ENCODE measurements at regions not wholly inside any gene's neighbourhood (a gene's known extent, or its start where the extent isn't known, plus 50 kb on each side); places are given as distances from the start of the nearest gene placed in this dataset.

- Histone ChIP-seq H4K20me1 (ENCODE audit: control insufficient read depth, extremely low read depth, insufficient read depth, low read length) (no peaks in the 10 kb centered on the region), H3K4me2 (ENCODE audit: control insufficient read depth, extremely low read depth, insufficient read depth, low read depth, low read length) (peak overlapping the region; percentile 59), H3K9me1 (ENCODE audit: control insufficient read depth, extremely low read depth, insufficient read depth, low read length) (no peaks in the 10 kb centered on the region), H3K9me3 (ENCODE audit: control insufficient read depth, low read depth, low read length) (no peaks in the 10 kb centered on the region), H3K79me2 (ENCODE audit: control insufficient read depth, insufficient read depth, low read length) (no peaks in the 10 kb centered on the region), H2AFZ (ENCODE audit: control insufficient read depth, low read length) (peak overlapping the region; percentile 41), H3K4me1 (ENCODE audit: control insufficient read depth, extremely low read depth, insufficient read depth, low read length) (peaks cover 26% of the 10 kb centered on the region), H3K9ac (ENCODE audit: control insufficient read depth, extremely low read depth, insufficient read depth, low read length) (no peak overlapping the region), H3K27me3 (ENCODE audit: control insufficient read depth, extremely low read depth, insufficient read depth, low read length) (no peaks in the 10 kb centered on the region), H3K27ac (ENCODE audit: control insufficient read depth, insufficient read depth, low read length) (peak overlapping the region; percentile 66), H3K36me3 (ENCODE audit: control insufficient read depth in 2 of 2, extremely low read depth in 1 of 2, insufficient read depth in 2 of 2, low read length in 2 of 2) (no peaks in the 10 kb centered on the region), H3K4me3 (ENCODE audit: control insufficient read depth in 2 of 3, extremely low read depth in 1 of 3, insufficient read depth in 2 of 3, low read depth in 1 of 3, low read length in 3 of 3) (no peak overlapping the region)
- FAIRE-seq (peak; percentile 61), DNase-seq (ENCODE audit: low read depth, low spot score) (peak; percentile 60)
- no peak for TF ChIP-seq EZH2 (IDR thresholded peaks at IDR 0.05; ENCODE audit: low read length)
- TF ChIP-seq CTCF (optimal IDR thresholded peaks at IDR 0.05 in 1 of 3, IDR thresholded peaks at IDR 0.05 in 1 of 3, conservative IDR thresholded peaks at IDR 0.05 in 1 of 3; ENCODE audit: extremely low read depth in 1 of 3, insufficient read depth in 2 of 3, low read length in 3 of 3), result no peak
- dilution Hi-C loops (cut with MboI; ENCODE audit: extremely low pct_ligation_motif_present, low sequenced_read_pairs), result no loop called here
Observed at GRCh38 chr18:28794459-28795245, 617.7 kb upstream of the CDH2 start.

- Histone ChIP-seq H3K79me2 (ENCODE audit: control insufficient read depth, insufficient read depth, low read length) (no peaks in the 10 kb centered on the region), H3K9me1 (ENCODE audit: control insufficient read depth, extremely low read depth, insufficient read depth, low read length) (no peaks in the 10 kb centered on the region), H3K9me3 (ENCODE audit: control insufficient read depth, low read depth, low read length) (no peaks in the 10 kb centered on the region), H2AFZ (ENCODE audit: control insufficient read depth, low read length) (no peak overlapping the region), H3K9ac (ENCODE audit: control insufficient read depth, extremely low read depth, insufficient read depth, low read length) (no peak overlapping the region), H3K36me3 (ENCODE audit: control insufficient read depth in 2 of 2, extremely low read depth in 1 of 2, insufficient read depth in 2 of 2, low read length in 2 of 2) (no peaks in the 10 kb centered on the region), H3K27me3 (ENCODE audit: control insufficient read depth, extremely low read depth, insufficient read depth, low read length) (no peaks in the 10 kb centered on the region), H3K27ac (ENCODE audit: control insufficient read depth, insufficient read depth, low read length) (no peak overlapping the region), H4K20me1 (ENCODE audit: control insufficient read depth, extremely low read depth, insufficient read depth, low read length) (no peaks in the 10 kb centered on the region), H3K4me3 (ENCODE audit: control insufficient read depth in 2 of 3, extremely low read depth in 1 of 3, insufficient read depth in 2 of 3, low read depth in 1 of 3, low read length in 3 of 3) (no peak overlapping the region), H3K4me2 (ENCODE audit: control insufficient read depth, extremely low read depth, insufficient read depth, low read depth, low read length) (peak overlapping the region; percentile 31), H3K4me1 (ENCODE audit: control insufficient read depth, extremely low read depth, insufficient read depth, low read length) (peaks cover 26% of the 10 kb centered on the region)
- no peak for TF ChIP-seq CTCF (optimal IDR thresholded peaks at IDR 0.05 in 1 of 3, IDR thresholded peaks at IDR 0.05 in 1 of 3, conservative IDR thresholded peaks at IDR 0.05 in 1 of 3; ENCODE audit: extremely low read depth in 1 of 3, insufficient read depth in 2 of 3, low read length in 3 of 3)
- no peak for TF ChIP-seq EZH2 (IDR thresholded peaks at IDR 0.05; ENCODE audit: low read length)
- FAIRE-seq (peak; percentile 5), DNase-seq (ENCODE audit: low read depth, low spot score) (no peak)
- dilution Hi-C loops (cut with MboI; ENCODE audit: extremely low pct_ligation_motif_present, low sequenced_read_pairs), result no loop called here
Observed at GRCh38 chr18:28793901-28794300, 617.0 kb upstream of the CDH2 start.

All from keratinocyte (primary cell).